ENCODE measurements at regions not wholly inside any gene's neighbourhood (a gene's known extent, or its start where the extent isn't known, plus 50 kb on each side); places are given as distances from the start of the nearest gene placed in this dataset.

- no peak overlapping the region for H3K27ac Mint-ChIP-seq
- TF ChIP-seq CTCF (IDR thresholded peaks at IDR 0.05; ENCODE audit: unreplicated experiment in 3 of 3) = no peak
- H3K4me1 Mint-ChIP-seq = no peaks in the 10 kb centered on the region
- no peaks in the 10 kb centered on the region for H3K36me3 Mint-ChIP-seq (ENCODE audit: low read depth)
- no peaks in the 10 kb centered on the region for H3K27me3 Mint-ChIP-seq (ENCODE audit: low read depth)
- no peak overlapping the region for H3K4me3 Mint-ChIP-seq
- H3K9me3 Mint-ChIP-seq = no peaks in the 10 kb centered on the region
Observed at GRCh38 chr18:53682796-53683195, 541.7 kb downstream of the MBD2 start.

GRCh38 chr18:53677480-53677879 lies 547.0 kb downstream of the MBD2 start:
- no peak for TF ChIP-seq CTCF (IDR thresholded peaks at IDR 0.05; ENCODE audit: unreplicated experiment in 3 of 3)
- no peaks in the 10 kb centered on the region for H3K4me1 Mint-ChIP-seq
- no peaks in the 10 kb centered on the region for H3K27me3 Mint-ChIP-seq (ENCODE audit: low read depth)
- no peak overlapping the region for H3K4me3 Mint-ChIP-seq
- no peak overlapping the region for H3K27ac Mint-ChIP-seq
- H3K36me3 Mint-ChIP-seq (ENCODE audit: low read depth) = no peaks in the 10 kb centered on the region
- no peaks in the 10 kb centered on the region for H3K9me3 Mint-ChIP-seq

DNA sequence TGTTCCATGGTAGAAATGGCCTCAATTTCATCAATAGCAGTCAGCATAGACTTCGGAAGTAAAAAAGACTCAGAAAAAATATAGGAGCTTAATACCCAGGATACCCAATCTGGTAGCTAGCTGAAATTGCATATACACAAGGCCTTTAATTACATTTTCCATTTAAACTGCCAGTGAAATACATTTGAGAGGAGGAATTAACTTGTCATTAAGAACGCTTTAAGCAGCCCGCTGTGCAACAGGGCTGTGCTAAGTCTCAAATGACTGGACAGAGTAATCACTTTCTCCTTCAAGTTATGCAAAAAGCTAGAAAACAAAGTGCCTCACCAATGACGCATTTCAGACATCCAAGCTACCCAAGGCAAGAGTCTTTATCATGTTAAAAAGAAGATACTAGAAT lies 558.8 kb downstream of the MBD2 start:
- H3K4me3 Mint-ChIP-seq = no peak overlapping the region
- H3K36me3 Mint-ChIP-seq (ENCODE audit: low read depth) = no peaks in the 10 kb centered on the region
- H3K27me3 Mint-ChIP-seq (ENCODE audit: low read depth) = no peaks in the 10 kb centered on the region
- H3K27ac Mint-ChIP-seq = no peak overlapping the region
- H3K4me1 Mint-ChIP-seq = no peaks in the 10 kb centered on the region
- TF ChIP-seq CTCF (IDR thresholded peaks at IDR 0.05; ENCODE audit: unreplicated experiment in 3 of 3) = no peak
- H3K9me3 Mint-ChIP-seq = peaks cover 18% of the 10 kb centered on the region

DNA sequence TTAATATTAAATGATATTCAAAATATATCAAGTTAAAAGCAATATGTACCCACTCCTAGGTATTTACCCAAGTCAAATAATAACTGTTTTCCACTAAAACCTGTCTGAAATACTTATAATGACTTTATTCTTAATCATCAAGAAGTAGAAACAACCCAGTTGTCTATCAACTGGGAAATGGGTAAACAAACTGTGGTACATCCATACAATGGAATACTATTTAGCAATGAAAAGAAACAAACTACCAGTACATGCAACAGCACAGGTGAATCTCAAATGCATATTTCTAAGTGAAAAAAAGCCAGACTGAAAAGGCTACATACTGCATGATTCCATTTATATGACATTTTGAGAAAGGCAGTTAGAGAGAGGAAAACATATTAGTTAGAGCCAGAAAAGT lies 559.9 kb downstream of the MBD2 start:
- no peaks in the 10 kb centered on the region for H3K4me1 Mint-ChIP-seq
- H3K4me3 Mint-ChIP-seq = no peak overlapping the region
- H3K27me3 Mint-ChIP-seq (ENCODE audit: low read depth) = no peaks in the 10 kb centered on the region
- peaks cover 18% of the 10 kb centered on the region for H3K9me3 Mint-ChIP-seq
- no peak overlapping the region for H3K27ac Mint-ChIP-seq
- no peaks in the 10 kb centered on the region for H3K36me3 Mint-ChIP-seq (ENCODE audit: low read depth)
- TF ChIP-seq CTCF (IDR thresholded peaks at IDR 0.05; ENCODE audit: unreplicated experiment in 3 of 3) = no peak

GRCh38 chr18:53660306-53660705 lies 564.2 kb downstream of the MBD2 start:
- H3K4me3 Mint-ChIP-seq = no peak overlapping the region
- H3K27me3 Mint-ChIP-seq (ENCODE audit: low read depth) = no peaks in the 10 kb centered on the region
- no peaks in the 10 kb centered on the region for H3K36me3 Mint-ChIP-seq (ENCODE audit: low read depth)
- H3K9me3 Mint-ChIP-seq = peaks cover 16% of the 10 kb centered on the region
- H3K27ac Mint-ChIP-seq = no peak overlapping the region
- no peaks in the 10 kb centered on the region for H3K4me1 Mint-ChIP-seq
- TF ChIP-seq CTCF (IDR thresholded peaks at IDR 0.05; ENCODE audit: unreplicated experiment in 3 of 3) = no peak

DNA sequence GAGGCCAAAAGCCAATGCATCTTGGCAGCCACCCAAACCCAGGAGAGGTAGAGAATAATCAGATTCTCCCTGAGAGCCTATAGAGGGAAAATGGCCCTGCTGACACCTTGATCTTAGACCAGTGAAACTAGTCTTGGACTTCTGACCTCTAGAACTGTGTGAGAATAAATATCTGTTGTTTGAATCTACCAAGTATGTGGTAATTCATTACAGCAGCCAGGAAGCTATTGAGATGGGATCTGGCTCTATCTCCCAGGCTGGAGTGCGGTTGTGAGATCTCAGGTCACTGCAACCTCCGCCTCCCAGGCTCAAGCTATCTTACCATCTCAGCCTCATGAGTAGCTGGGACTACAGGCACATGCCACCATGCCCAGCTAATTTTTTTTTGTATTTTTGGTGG lies 567.2 kb downstream of the MBD2 start:
- Mint-ChIP-seq H3K36me3 (ENCODE audit: low read depth) (no peaks in the 10 kb centered on the region), H3K4me3 (no peak overlapping the region), H3K27me3 (ENCODE audit: low read depth) (no peaks in the 10 kb centered on the region), H3K27ac (no peak overlapping the region), H3K9me3 (peaks cover 4% of the 10 kb centered on the region), H3K4me1 (no peaks in the 10 kb centered on the region)
- no peak for TF ChIP-seq CTCF (IDR thresholded peaks at IDR 0.05; ENCODE audit: unreplicated experiment in 3 of 3)
